ENCODE measurements at regions not wholly inside any gene's neighbourhood (a gene's known extent, or its start where the extent isn't known, plus 50 kb on each side); places are given as distances from the start of the nearest gene placed in this dataset.

GRCh38 chr16:73298562-73298961 is 250.6 kb upstream of the ZFHX3 start:
- no peak for TF ChIP-seq POLR2AphosphoS5 (IDR thresholded peaks at IDR 0.05; ENCODE audit: insufficient read depth in 1 of 2, low read depth in 1 of 2)
- TF ChIP-seq POLR2A (IDR thresholded peaks at IDR 0.05) = no peak
- TF ChIP-seq CTCF (IDR thresholded peaks at IDR 0.05) = no peak
- no peaks in the 10 kb centered on the region for H3K4me1 ChIP-seq
- H3K36me3 ChIP-seq = no peaks in the 10 kb centered on the region
- H3K27ac ChIP-seq = no peak overlapping the region
- no peaks in the 10 kb centered on the region for H3K27me3 ChIP-seq
- intact Hi-C loops (cut with DNase I) = no loop called here
- H3K4me3 ChIP-seq = no peak overlapping the region
- no peaks in the 10 kb centered on the region for H3K9me3 ChIP-seq
- no peak for DNase-seq (ENCODE audit: extremely low spot score in 2 of 2)

- DNase-seq (ENCODE audit: extremely low spot score in 2 of 2) = no peak
- intact Hi-C loops (cut with DNase I) = no loop called here
- no peak overlapping the region for H3K4me3 ChIP-seq
- no peaks in the 10 kb centered on the region for H3K36me3 ChIP-seq
- H3K27ac ChIP-seq = no peak overlapping the region
- H3K4me1 ChIP-seq = no peaks in the 10 kb centered on the region
- no peaks in the 10 kb centered on the region for H3K9me3 ChIP-seq
- H3K27me3 ChIP-seq = no peaks in the 10 kb centered on the region
- TF ChIP-seq POLR2A (IDR thresholded peaks at IDR 0.05) = no peak
Measured at GRCh38 chr16:73290258-73290657, 242.3 kb upstream of the ZFHX3 start.

GRCh38 chr16:73289232-73289631 is 241.3 kb upstream of the ZFHX3 start:
- no peak for DNase-seq (ENCODE audit: extremely low spot score in 2 of 2)
- TF ChIP-seq POLR2A (IDR thresholded peaks at IDR 0.05) = no peak
- TF ChIP-seq CTCF (IDR thresholded peaks at IDR 0.05) = no peak
- TF ChIP-seq POLR2AphosphoS5 (IDR thresholded peaks at IDR 0.05; ENCODE audit: insufficient read depth in 1 of 2, low read depth in 1 of 2) = no peak
- Histone ChIP-seq H3K9me3 (no peaks in the 10 kb centered on the region), H3K4me3 (no peak overlapping the region), H3K4me1 (no peaks in the 10 kb centered on the region), H3K27me3 (no peaks in the 10 kb centered on the region), H3K36me3 (no peaks in the 10 kb centered on the region), H3K27ac (no peak overlapping the region)
- intact Hi-C loops (cut with DNase I) = no loop called here

DNA sequence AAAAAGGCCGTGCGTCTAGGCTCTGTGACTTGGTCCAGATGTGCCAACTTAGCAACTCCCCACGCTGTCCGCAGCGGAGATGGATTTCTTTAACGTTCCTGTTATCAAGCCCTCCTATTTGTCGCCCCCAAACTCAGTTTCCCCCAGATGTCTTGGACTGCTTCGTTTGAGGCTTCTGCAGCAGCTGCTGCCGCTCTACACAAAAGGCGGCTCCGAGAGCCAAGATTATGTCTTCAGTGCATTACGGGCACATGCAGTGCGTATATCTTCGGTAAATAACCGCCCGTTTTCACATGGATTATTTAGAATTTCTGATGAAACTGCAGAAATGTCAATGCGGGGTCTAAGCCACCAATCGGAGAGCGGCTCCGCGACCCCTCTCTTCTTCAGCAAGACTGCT is 240.6 kb upstream of the ZFHX3 start:
- no peaks in the 10 kb centered on the region for H3K4me1 ChIP-seq
- H3K27ac ChIP-seq = no peak overlapping the region
- no peak overlapping the region for H3K4me3 ChIP-seq
- H3K27me3 ChIP-seq = no peaks in the 10 kb centered on the region
- TF ChIP-seq POLR2A (IDR thresholded peaks at IDR 0.05) = no peak
- no peaks in the 10 kb centered on the region for H3K9me3 ChIP-seq
- no peaks in the 10 kb centered on the region for H3K36me3 ChIP-seq
- intact Hi-C loops (cut with DNase I) = no loop called here
- peak in 1 of 2 donors; percentile 64 for DNase-seq (ENCODE audit: extremely low spot score in 2 of 2)

GRCh38 chr16:73287859-73288405 is 240.0 kb upstream of the ZFHX3 start:
- Histone ChIP-seq H3K27ac (no peak overlapping the region), H3K27me3 (no peaks in the 10 kb centered on the region), H3K9me3 (no peaks in the 10 kb centered on the region), H3K4me3 (no peak overlapping the region), H3K4me1 (no peaks in the 10 kb centered on the region), H3K36me3 (no peaks in the 10 kb centered on the region)
- no peak for TF ChIP-seq POLR2A (IDR thresholded peaks at IDR 0.05)
- TF ChIP-seq POLR2AphosphoS5 (IDR thresholded peaks at IDR 0.05; ENCODE audit: insufficient read depth in 1 of 2, low read depth in 1 of 2) = no peak
- TF ChIP-seq CTCF (IDR thresholded peaks at IDR 0.05) = no peak
- intact Hi-C loops (cut with DNase I) = no loop called here
- no peak for DNase-seq (ENCODE audit: extremely low spot score in 2 of 2)

DNA sequence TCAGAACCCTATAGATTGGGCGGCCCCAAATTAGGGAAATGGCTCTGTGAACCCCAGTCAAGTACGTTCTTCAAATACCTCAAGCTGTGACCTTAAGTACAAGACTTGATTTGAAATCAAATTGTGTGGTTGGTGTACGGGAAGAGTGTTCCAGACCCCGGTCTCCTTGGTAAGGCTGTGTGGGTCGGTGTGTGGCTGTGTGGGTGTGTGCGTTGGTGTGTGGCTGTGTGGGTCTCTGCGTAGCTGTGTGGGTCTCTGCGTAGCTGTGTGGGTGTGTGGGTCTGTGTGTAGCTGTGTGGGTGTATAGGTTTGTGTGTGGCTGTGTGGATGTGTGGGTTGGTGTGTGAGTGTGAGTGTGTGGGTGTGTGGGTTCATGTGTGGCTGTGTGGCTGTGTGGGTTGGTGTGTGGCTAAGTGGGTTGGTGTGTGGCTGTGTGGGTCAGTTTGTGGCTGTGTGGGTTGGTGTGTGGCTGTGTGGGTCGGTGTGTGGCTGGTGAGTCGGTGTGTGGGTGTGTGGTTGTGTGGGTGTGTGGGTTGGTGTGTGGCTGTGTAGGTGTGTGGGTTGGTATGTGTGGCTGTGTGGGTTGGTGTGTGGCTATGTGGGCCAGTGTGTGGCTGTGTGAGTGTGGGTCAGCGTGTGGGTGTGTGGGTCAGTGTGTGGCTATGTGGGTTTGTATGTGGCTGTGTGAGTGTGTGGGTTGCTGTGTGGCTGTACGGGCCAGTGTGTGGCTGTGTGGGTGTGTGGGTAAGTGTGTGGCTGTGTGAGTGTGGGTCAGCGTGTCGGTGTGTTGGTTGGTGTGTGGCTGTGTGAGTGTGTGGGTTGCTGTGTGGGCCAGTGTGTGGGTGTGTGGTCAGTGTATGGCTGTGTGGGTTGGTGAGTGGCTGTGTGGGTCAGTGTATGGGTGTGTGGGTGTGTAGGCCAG is 238.7 kb upstream of the ZFHX3 start:
- no peak overlapping the region for H3K27ac ChIP-seq
- no peaks in the 10 kb centered on the region for H3K4me1 ChIP-seq
- no peaks in the 10 kb centered on the region for H3K36me3 ChIP-seq
- intact Hi-C loops (cut with DNase I) = no loop called here
- no peak for DNase-seq (ENCODE audit: extremely low spot score in 2 of 2)
- H3K4me3 ChIP-seq = no peak overlapping the region
- H3K27me3 ChIP-seq = no peaks in the 10 kb centered on the region
- no peak for TF ChIP-seq POLR2AphosphoS5 (IDR thresholded peaks at IDR 0.05; ENCODE audit: insufficient read depth in 1 of 2, low read depth in 1 of 2)
- TF ChIP-seq POLR2A (IDR thresholded peaks at IDR 0.05) = no peak
- no peak for TF ChIP-seq CTCF (IDR thresholded peaks at IDR 0.05)
- H3K9me3 ChIP-seq = no peaks in the 10 kb centered on the region

All from vagina (tissue), 2 donors.